AG10803 (cell line): ENCODE measurements at regions not wholly inside any gene's neighbourhood (a gene's known extent, or its start where the extent isn't known, plus 50 kb on each side); places are given as distances from the start of the nearest gene placed in this dataset.
"Not testable (repeated sequence)": the region's sequence is repeated elsewhere in the genome, so short reads cannot be mapped to it uniquely, and the experiment has no call there.

ENCODE experiments used
- DNase-seq: peaks from one replicate; pipeline ENCODE4 v3.0.0; 2010; ENCODE audit warnings: low read depth
- H3K4me3 ChIP-seq: 2 replicates; pipeline ENCODE4 v1.5.1; 2011; ENCODE audit warnings: mild to moderate bottlenecking, low read length, control low read depth
- TF ChIP-seq, protein P1 (sequence below): conservative IDR thresholded peaks from 2 replicates; pipeline ENCODE4 v1.5.1; 2011; ENCODE audit warnings: mild to moderate bottlenecking, low read length, control low read depth, inconsistent platforms

DNA sequence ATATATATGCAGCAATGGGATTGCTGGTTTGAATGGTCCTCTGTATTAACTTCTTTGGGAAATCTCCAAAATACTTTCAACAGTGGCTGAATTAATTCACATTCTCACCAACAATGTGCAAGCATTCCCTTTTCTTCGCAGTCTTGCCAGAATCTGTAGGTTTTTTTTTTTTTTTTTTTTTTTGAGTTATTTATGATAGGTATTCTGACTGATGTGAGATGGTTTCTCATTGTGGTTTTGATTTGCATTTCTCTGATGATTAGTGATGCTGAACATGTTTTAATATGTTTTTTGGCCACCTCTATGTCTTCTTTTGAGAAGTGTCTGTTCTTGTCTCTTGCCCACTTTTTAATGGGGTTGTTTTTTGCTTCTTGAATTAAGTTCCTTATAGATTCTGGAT lies 2041.5 kb upstream of the PCDH20 start:
- H3K4me3 ChIP-seq = no peak overlapping the region
- TF ChIP-seq, protein P1, sequence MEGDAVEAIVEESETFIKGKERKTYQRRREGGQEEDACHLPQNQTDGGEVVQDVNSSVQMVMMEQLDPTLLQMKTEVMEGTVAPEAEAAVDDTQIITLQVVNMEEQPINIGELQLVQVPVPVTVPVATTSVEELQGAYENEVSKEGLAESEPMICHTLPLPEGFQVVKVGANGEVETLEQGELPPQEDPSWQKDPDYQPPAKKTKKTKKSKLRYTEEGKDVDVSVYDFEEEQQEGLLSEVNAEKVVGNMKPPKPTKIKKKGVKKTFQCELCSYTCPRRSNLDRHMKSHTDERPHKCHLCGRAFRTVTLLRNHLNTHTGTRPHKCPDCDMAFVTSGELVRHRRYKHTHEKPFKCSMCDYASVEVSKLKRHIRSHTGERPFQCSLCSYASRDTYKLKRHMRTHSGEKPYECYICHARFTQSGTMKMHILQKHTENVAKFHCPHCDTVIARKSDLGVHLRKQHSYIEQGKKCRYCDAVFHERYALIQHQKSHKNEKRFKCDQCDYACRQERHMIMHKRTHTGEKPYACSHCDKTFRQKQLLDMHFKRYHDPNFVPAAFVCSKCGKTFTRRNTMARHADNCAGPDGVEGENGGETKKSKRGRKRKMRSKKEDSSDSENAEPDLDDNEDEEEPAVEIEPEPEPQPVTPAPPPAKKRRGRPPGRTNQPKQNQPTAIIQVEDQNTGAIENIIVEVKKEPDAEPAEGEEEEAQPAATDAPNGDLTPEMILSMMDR = no peak
- no peak for DNase-seq

DNA sequence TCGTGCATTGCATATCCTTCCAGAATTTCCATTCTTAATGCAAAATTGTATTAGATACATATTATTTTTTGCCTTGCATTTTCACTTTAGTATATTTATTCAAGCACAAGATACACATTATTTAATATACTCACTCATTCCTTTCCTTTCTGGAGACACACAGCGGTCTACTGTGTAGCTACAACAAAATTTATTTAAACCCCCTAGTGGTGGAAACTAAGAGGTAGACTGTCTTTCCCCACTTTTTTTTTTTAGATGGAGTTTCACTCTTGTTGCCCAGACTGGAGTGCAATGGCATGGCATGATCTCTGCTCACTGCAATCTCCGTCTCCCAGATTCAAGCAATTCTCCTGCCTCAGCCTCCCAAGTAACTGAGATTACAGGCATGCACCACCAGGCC lies 2040.3 kb upstream of the PCDH20 start:
- TF ChIP-seq, protein P1 = peak; percentile 23
- no peak overlapping the region for H3K4me3 ChIP-seq
- DNase-seq = no peak

DNA sequence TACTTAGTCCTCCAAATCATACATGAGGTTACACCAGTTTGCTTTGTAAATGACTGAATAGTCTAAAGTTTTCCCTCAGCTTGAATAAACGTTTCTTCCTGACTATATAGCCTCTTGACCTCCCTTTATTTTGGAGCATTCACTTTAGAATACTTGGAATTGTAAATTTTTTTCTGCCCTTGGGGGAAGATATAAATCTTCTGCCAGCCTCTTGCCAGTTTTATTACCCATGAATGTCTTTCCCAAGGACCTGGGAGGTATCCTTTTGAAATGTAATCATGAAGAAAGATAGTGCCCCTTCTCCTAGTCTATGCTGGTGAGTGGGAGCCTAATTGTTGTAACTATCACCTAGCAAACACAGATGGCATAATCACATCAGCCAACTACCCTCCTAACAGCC lies 2033.9 kb upstream of the PCDH20 start:
- no peak for DNase-seq
- H3K4me3 ChIP-seq = no peak overlapping the region
- TF ChIP-seq, protein P1 = no peak

DNA sequence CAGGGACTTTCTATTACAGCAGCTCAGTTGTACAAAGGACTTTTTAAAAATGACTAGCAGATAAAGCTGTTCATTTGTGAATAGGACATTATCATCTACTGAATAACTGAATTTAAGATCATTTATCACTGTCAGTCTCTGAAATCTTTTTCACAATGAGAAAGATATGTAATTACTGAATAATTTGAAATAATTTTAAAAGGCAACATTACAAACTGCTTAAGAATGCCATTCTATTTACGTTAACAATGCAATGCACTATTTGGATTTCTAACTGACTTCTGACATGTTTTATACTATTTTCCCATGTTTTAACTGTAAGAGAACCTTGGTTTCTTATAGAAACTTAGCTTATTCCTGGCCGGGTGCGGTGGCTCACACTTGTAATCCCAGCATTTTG lies 2033.0 kb upstream of the PCDH20 start:
- no peak for DNase-seq
- TF ChIP-seq, protein P1 = no peak
- H3K4me3 ChIP-seq = no peak overlapping the region

DNA sequence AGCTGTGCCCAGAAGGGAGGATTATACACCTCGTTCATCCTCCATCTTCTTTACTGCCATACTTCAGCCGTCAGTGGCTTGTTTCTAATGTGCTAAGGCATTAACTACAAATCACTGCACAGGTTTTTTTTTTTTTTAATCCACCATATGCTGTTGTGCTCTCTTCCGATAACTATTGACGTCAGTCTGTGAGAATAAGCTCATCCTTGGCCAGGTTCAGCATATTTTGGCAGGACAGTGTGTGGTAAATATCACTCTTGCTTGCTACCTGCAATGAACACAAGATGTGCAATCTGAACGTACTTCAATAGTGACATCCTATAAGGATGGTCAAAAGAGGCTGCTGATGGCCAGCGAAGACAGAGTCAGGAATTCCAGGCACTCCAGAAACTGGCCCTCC lies 2030.7 kb upstream of the PCDH20 start:
- no peak for DNase-seq
- no peak overlapping the region for H3K4me3 ChIP-seq
- TF ChIP-seq, protein P1 = no peak

DNA sequence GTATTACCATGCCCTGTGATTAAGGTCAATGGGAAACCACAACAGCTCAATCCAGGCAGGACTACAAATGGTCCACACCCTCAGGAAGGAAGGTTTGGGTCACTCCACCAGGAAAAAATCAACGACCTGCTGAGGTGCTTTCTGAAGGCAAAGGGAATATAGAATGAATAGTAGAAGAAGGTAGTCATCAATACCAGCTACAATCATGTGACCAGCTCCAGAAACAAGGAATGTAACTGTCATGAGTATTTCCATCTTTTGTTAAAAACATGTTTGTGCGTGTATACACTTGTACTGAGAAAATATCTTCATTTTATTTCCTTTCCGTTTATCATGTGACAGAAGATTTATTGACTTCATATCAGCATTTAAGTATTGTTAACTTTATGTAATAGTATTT lies 2028.6 kb upstream of the PCDH20 start:
- DNase-seq, H3K4me3 ChIP-seq: not testable (repeated sequence)

DNA sequence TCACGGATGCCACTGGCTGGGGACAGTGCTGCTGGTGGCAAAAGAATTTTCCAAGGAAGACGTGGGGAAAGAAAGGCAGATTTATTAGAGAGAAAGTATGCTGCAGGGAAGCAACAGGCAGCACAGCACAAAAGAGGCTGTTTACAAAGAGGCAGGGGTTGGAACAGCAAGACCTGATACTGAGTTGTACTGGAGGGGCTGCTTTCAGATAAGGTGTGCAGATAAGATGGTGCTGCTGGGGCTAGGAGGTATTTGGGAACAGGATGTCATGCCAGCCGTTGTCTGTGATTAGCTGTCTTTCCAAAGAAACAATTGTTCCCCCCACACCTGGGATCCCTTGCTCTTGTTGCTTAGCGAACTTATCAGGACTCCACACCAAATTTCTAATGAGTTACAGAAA lies 2023.3 kb upstream of the PCDH20 start:
- H3K4me3 ChIP-seq = no peak overlapping the region
- TF ChIP-seq, protein P1 = no peak
- DNase-seq = no peak

DNA sequence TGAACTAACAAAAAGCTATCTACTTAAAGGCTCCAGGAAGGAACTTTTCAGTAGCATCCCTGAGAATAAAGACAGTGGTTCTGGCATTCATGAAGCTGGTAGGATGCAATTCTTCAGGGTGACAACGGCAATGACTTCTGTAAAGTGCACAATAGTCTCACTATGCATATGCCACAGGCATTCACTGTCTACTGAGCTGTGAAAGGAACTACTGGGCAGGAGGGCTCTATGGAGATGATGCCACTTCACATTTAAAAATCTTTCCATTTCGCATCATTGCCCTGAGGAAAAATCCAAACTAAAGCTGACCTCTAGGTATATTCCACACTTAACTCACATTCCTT lies 2020.6 kb upstream of the PCDH20 start:
- TF ChIP-seq, protein P1 = no peak
- DNase-seq = no peak
- no peak overlapping the region for H3K4me3 ChIP-seq
